ENCODE measurements at regions not wholly inside any gene's neighbourhood (a gene's known extent, or its start where the extent isn't known, plus 50 kb on each side); places are given as distances from the start of the nearest gene placed in this dataset.

DNA sequence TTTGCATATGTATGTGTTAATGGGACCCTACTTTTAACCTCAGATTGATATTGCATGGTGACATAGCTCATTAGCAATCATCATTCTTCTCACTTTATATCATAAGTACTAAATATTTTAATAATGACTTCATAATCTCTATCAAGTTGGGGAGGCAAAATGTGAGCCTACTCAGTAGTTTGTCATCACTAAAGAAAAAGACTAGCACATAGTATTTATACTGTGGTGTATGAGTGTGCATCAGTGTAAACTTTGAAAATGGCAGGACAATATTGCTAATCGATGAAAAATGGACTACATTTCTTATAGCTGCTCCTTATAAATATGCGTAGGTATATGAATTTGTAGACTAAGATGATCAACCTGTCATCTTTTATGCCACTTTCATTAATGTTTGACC is 624.5 kb upstream of the ROBO2 start:
- DNase-seq, result no peak
- Histone ChIP-seq H3K36me3 (ENCODE audit: control insufficient read depth in 2 of 2, extremely low read depth in 1 of 2, insufficient read depth in 1 of 2, low read length in 1 of 2) (no peaks in the 10 kb centered on the region), H3K4me1 (ENCODE audit: control insufficient read depth in 1 of 2, extremely low read depth in 1 of 2, insufficient read depth in 2 of 2, low read length in 2 of 2) (no peaks in the 10 kb centered on the region), H3K4me3 (ENCODE audit: control insufficient read depth in 1 of 2, extremely low read depth in 1 of 2, low read length in 1 of 2) (no peak overlapping the region), H3K9me3 (no peaks in the 10 kb centered on the region), H3K27me3 (replicated peaks in 1 of 2; ENCODE audit: control insufficient read depth in 2 of 2, extremely low read depth in 1 of 2, insufficient read depth in 2 of 2, low read length in 1 of 2) (no peaks in the 10 kb centered on the region), H3K27ac (ENCODE audit: low read length) (no peak overlapping the region)
- CTCF ChIA-PET, result no interaction called here
- Mint-ChIP-seq H3K4me1 (no peaks in the 10 kb centered on the region), H3K36me3 (no peaks in the 10 kb centered on the region), H3K9me3 (peaks cover 10 to 15% (median 13%) of the 10 kb centered on the region in 3 donors), H3K27me3 (no peaks in the 10 kb centered on the region), H3K4me3 (no peak overlapping the region), H3K27ac (no peak overlapping the region)
- no peak for ATAC-seq (replicated peaks in 1 of 4)
- WGBS (ENCODE audit: insufficient coverage), result no CpG with 5 or more reads among the region's 2 CpGs
- POLR2A ChIA-PET, result no interaction called here

- no peak overlapping the region for H3K27ac Mint-ChIP-seq
- Histone ChIP-seq H3K9me3 (no peaks in the 10 kb centered on the region), H3K4me3 (ENCODE audit: control insufficient read depth in 1 of 2, extremely low read depth in 1 of 2, low read length in 1 of 2) (no peak overlapping the region), H3K27me3 (replicated peaks in 1 of 2; ENCODE audit: control insufficient read depth in 2 of 2, extremely low read depth in 1 of 2, insufficient read depth in 2 of 2, low read length in 1 of 2) (no peaks in the 10 kb centered on the region), H3K27ac (ENCODE audit: low read length) (no peak overlapping the region), H3K4me1 (ENCODE audit: control insufficient read depth in 1 of 2, extremely low read depth in 1 of 2, insufficient read depth in 2 of 2, low read length in 2 of 2) (no peaks in the 10 kb centered on the region), H3K36me3 (ENCODE audit: control insufficient read depth in 2 of 2, extremely low read depth in 1 of 2, insufficient read depth in 1 of 2, low read length in 1 of 2) (no peaks in the 10 kb centered on the region)
- H3K9me3 Mint-ChIP-seq, result peaks cover 8 to 16% (median 16%) of the 10 kb centered on the region in 3 donors
- H3K27me3 Mint-ChIP-seq, result no peaks in the 10 kb centered on the region
- no peaks in the 10 kb centered on the region for H3K36me3 Mint-ChIP-seq
- DNase-seq, result no peak
- H3K4me3 Mint-ChIP-seq, result no peak overlapping the region
- CTCF ChIA-PET, result no interaction called here
- no peaks in the 10 kb centered on the region for H3K4me1 Mint-ChIP-seq
- WGBS (ENCODE audit: insufficient coverage), result 60% methylated on average over 1 of the region's 2 CpGs
- POLR2A ChIA-PET, result interaction anchor here in 1 of 2 donors (0.6 kb wide), 1 partner anchor 12 kb away, joined by 3 read pairs; no protein-coding TSS in a partner anchor
- ATAC-seq (replicated peaks in 1 of 4), result no peak
Observed at GRCh38 chr3:76429581-76430177, 610.2 kb upstream of the ROBO2 start.

DNA sequence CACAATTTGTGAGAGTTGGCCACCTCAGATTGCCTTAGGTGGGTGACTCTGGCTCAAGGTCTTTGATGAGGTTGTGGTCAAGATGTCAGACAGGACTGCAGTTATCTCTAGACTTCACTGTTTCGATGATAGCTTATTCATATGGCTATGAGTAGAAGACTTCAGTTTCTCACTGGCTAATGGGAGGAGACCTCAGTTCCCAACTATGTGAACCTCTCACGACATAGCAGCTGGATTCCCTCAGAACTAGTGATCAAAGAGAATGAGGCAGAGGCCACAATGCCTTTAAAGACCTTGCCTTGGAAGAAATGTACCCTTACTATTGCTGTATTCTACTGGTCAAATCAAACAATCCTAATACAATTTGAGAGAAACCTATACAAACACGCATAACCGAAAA is 607.5 kb upstream of the ROBO2 start:
- no peaks in the 10 kb centered on the region for H3K36me3 ChIP-seq (ENCODE audit: control insufficient read depth in 2 of 2, extremely low read depth in 1 of 2, insufficient read depth in 1 of 2, low read length in 1 of 2)
- POLR2A ChIA-PET, result no interaction called here
- H3K27me3 ChIP-seq (replicated peaks in 1 of 2; ENCODE audit: control insufficient read depth in 2 of 2, extremely low read depth in 1 of 2, insufficient read depth in 2 of 2, low read length in 1 of 2), result no peaks in the 10 kb centered on the region
- no peaks in the 10 kb centered on the region for H3K9me3 ChIP-seq
- Mint-ChIP-seq H3K36me3 (no peaks in the 10 kb centered on the region), H3K27me3 (no peaks in the 10 kb centered on the region), H3K4me3 (no peak overlapping the region), H3K27ac (no peak overlapping the region), H3K4me1 (no peaks in the 10 kb centered on the region), H3K9me3 (peaks cover 6 to 16% (median 8%) of the 10 kb centered on the region in 3 donors)
- no peak overlapping the region for H3K4me3 ChIP-seq (ENCODE audit: control insufficient read depth in 1 of 2, extremely low read depth in 1 of 2, low read length in 1 of 2)
- H3K27ac ChIP-seq (ENCODE audit: low read length), result no peak overlapping the region
- ATAC-seq (replicated peaks in 1 of 4) (no peak), DNase-seq (no peak)
- H3K4me1 ChIP-seq (ENCODE audit: control insufficient read depth in 1 of 2, extremely low read depth in 1 of 2, insufficient read depth in 2 of 2, low read length in 2 of 2), result no peaks in the 10 kb centered on the region
- WGBS (ENCODE audit: insufficient coverage), result no CpG with 5 or more reads among the region's 4 CpGs
- CTCF ChIA-PET, result no interaction called here

- ChIA-PET CTCF (no interaction called here), POLR2A (no interaction called here)
- H3K36me3 Mint-ChIP-seq, result no peaks in the 10 kb centered on the region
- Histone ChIP-seq H3K27ac (ENCODE audit: low read length) (no peak overlapping the region), H3K4me3 (ENCODE audit: control insufficient read depth in 1 of 2, extremely low read depth in 1 of 2, low read length in 1 of 2) (no peak overlapping the region), H3K9me3 (no peaks in the 10 kb centered on the region), H3K4me1 (ENCODE audit: control insufficient read depth in 1 of 2, extremely low read depth in 1 of 2, insufficient read depth in 2 of 2, low read length in 2 of 2) (no peaks in the 10 kb centered on the region), H3K27me3 (replicated peaks in 1 of 2; ENCODE audit: control insufficient read depth in 2 of 2, extremely low read depth in 1 of 2, insufficient read depth in 2 of 2, low read length in 1 of 2) (no peaks in the 10 kb centered on the region), H3K36me3 (ENCODE audit: control insufficient read depth in 2 of 2, extremely low read depth in 1 of 2, insufficient read depth in 1 of 2, low read length in 1 of 2) (no peaks in the 10 kb centered on the region)
- peaks cover 11 to 13% (median 12%) of the 10 kb centered on the region in 3 donors for H3K9me3 Mint-ChIP-seq
- no peak overlapping the region for H3K27ac Mint-ChIP-seq
- no peaks in the 10 kb centered on the region for H3K4me1 Mint-ChIP-seq
- H3K27me3 Mint-ChIP-seq, result no peaks in the 10 kb centered on the region
- no peak overlapping the region for H3K4me3 Mint-ChIP-seq
- DNase-seq, result no peak
- no peak for ATAC-seq (replicated peaks in 1 of 4)
- WGBS (ENCODE audit: insufficient coverage), result no CpG with 5 or more reads among the region's 3 CpGs
Observed at GRCh38 chr3:76436894-76437293, 603.0 kb upstream of the ROBO2 start.

DNA sequence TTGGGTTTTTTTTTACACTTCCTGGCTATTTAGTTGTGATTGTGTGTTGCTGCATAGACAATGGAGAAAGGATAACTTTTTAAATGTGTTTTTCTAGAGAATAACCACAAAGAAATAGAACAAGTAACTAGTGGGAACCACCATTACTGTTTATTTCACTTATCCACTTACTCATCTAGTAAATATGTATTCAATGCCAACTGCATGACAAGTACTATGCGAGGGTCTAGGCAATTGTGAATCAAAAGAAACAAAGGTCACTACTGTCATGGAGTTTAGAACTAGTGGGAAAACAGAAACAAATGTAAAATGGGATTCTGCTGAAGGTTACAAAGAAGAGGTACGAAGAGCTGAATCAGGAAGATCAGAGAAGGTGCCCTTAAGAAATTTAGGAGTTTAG is 600.9 kb upstream of the ROBO2 start:
- H3K4me1 ChIP-seq (ENCODE audit: control insufficient read depth in 1 of 2, extremely low read depth in 1 of 2, insufficient read depth in 2 of 2, low read length in 2 of 2), result no peaks in the 10 kb centered on the region
- Mint-ChIP-seq H3K4me1 (no peaks in the 10 kb centered on the region), H3K9me3 (peaks cover 4 to 16% (median 10%) of the 10 kb centered on the region in 3 donors), H3K27me3 (no peaks in the 10 kb centered on the region), H3K4me3 (no peak overlapping the region), H3K27ac (no peak overlapping the region), H3K36me3 (no peaks in the 10 kb centered on the region)
- no peak overlapping the region for H3K4me3 ChIP-seq (ENCODE audit: control insufficient read depth in 1 of 2, extremely low read depth in 1 of 2, low read length in 1 of 2)
- no peak overlapping the region for H3K27ac ChIP-seq (ENCODE audit: low read length)
- no CpG with 5 or more reads among the region's 2 CpGs for WGBS (ENCODE audit: insufficient coverage)
- CTCF ChIA-PET, result no interaction called here
- POLR2A ChIA-PET, result no interaction called here
- H3K9me3 ChIP-seq, result no peaks in the 10 kb centered on the region
- no peak for ATAC-seq (replicated peaks in 1 of 4)
- no peaks in the 10 kb centered on the region for H3K27me3 ChIP-seq (replicated peaks in 1 of 2; ENCODE audit: control insufficient read depth in 2 of 2, extremely low read depth in 1 of 2, insufficient read depth in 2 of 2, low read length in 1 of 2)
- H3K36me3 ChIP-seq (ENCODE audit: control insufficient read depth in 2 of 2, extremely low read depth in 1 of 2, insufficient read depth in 1 of 2, low read length in 1 of 2), result no peaks in the 10 kb centered on the region
- DNase-seq, result no peak

GRCh38 chr3:76442374-76442915 is 597.5 kb upstream of the ROBO2 start:
- no peak for DNase-seq
- no peak overlapping the region for H3K27ac ChIP-seq (ENCODE audit: low read length)
- ChIA-PET POLR2A (no interaction called here), CTCF (interaction anchor here in 1 of 2 donors (0.6 kb wide), 1 partner anchor 9 kb away, joined by 3 read pairs; no protein-coding TSS in a partner anchor)
- H3K27me3 ChIP-seq (replicated peaks in 1 of 2; ENCODE audit: control insufficient read depth in 2 of 2, extremely low read depth in 1 of 2, insufficient read depth in 2 of 2, low read length in 1 of 2), result no peaks in the 10 kb centered on the region
- Mint-ChIP-seq H3K27ac (no peak overlapping the region), H3K4me1 (no peaks in the 10 kb centered on the region), H3K27me3 (no peaks in the 10 kb centered on the region), H3K4me3 (no peak overlapping the region), H3K36me3 (no peaks in the 10 kb centered on the region), H3K9me3 (peaks cover 3 to 14% (median 12%) of the 10 kb centered on the region in 3 donors)
- ATAC-seq (replicated peaks in 1 of 4), result no peak
- no peak overlapping the region for H3K4me3 ChIP-seq (ENCODE audit: control insufficient read depth in 1 of 2, extremely low read depth in 1 of 2, low read length in 1 of 2)
- WGBS (ENCODE audit: insufficient coverage), result 97% methylated on average over 5 of the region's 8 CpGs
- H3K4me1 ChIP-seq (ENCODE audit: control insufficient read depth in 1 of 2, extremely low read depth in 1 of 2, insufficient read depth in 2 of 2, low read length in 2 of 2), result no peaks in the 10 kb centered on the region
- no peaks in the 10 kb centered on the region for H3K36me3 ChIP-seq (ENCODE audit: control insufficient read depth in 2 of 2, extremely low read depth in 1 of 2, insufficient read depth in 1 of 2, low read length in 1 of 2)
- H3K9me3 ChIP-seq, result no peaks in the 10 kb centered on the region

DNA sequence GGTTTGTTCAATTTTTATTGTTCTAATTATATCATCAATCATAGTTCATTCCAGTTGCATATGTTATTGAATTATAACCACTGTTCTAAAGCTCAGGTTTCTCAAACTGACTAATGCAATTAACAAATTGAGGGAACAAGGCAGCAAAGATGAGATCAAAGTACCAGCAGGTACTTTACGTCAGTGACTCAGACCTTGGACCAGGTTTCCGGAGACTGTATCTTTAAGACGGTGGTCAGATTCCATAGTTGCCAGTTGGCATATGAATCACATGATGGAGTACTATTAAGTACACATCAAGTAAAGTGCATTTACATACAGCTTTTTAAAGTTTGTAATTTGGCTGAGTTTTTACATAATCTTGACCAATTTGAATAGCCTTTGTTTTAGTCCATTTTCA is 583.6 kb upstream of the ROBO2 start:
- Mint-ChIP-seq H3K36me3 (no peaks in the 10 kb centered on the region), H3K27ac (no peak overlapping the region), H3K4me1 (no peaks in the 10 kb centered on the region), H3K27me3 (no peaks in the 10 kb centered on the region), H3K9me3 (peaks cover 5 to 23% (median 21%) of the 10 kb centered on the region in 3 donors), H3K4me3 (no peak overlapping the region)
- 90% methylated on average over 2 of the region's 3 CpGs for WGBS (ENCODE audit: insufficient coverage)
- Histone ChIP-seq H3K9me3 (no peaks in the 10 kb centered on the region), H3K36me3 (ENCODE audit: control insufficient read depth in 2 of 2, extremely low read depth in 1 of 2, insufficient read depth in 1 of 2, low read length in 1 of 2) (no peaks in the 10 kb centered on the region), H3K4me3 (ENCODE audit: control insufficient read depth in 1 of 2, extremely low read depth in 1 of 2, low read length in 1 of 2) (no peak overlapping the region), H3K27ac (ENCODE audit: low read length) (no peak overlapping the region), H3K27me3 (replicated peaks in 1 of 2; ENCODE audit: control insufficient read depth in 2 of 2, extremely low read depth in 1 of 2, insufficient read depth in 2 of 2, low read length in 1 of 2) (no peaks in the 10 kb centered on the region), H3K4me1 (ENCODE audit: control insufficient read depth in 1 of 2, extremely low read depth in 1 of 2, insufficient read depth in 2 of 2, low read length in 2 of 2) (no peaks in the 10 kb centered on the region)
- ChIA-PET POLR2A (no interaction called here), CTCF (no interaction called here)
- DNase-seq (no peak), ATAC-seq (replicated peaks in 1 of 4) (no peak)
